B cell (primary cell): ENCODE measurements at regions not wholly inside any gene's neighbourhood (a gene's known extent, or its start where the extent isn't known, plus 50 kb on each side); places are given as distances from the start of the nearest gene placed in this dataset.

Source experiments
- ATAC-seq: fragments of 200-7000 bp; cut with Tn5 transposase; one replicate; pipeline ENCODE4 v1.10.0; 2021; ENCODE audit warnings: low read depth, mild to moderate bottlenecking, moderate number of reproducible peaks, moderate library complexity
- CTCF ChIA-PET: fragments of 350-600 bp; sonication (Branson Sonifier 250); formaldehyde crosslinking; loops from one replicate; lab custom pipeline; 2021; ENCODE audit warnings: antibody characterized with exemption, inconsistent platforms; lab: Charles Lee
- POLR2A ChIA-PET: fragments of 350-600 bp; sonication (Branson Sonifier 250); formaldehyde crosslinking; loops from one replicate; lab custom pipeline; 2021; ENCODE audit warnings: antibody characterized with exemption; lab: Charles Lee
- DNase-seq: peaks from one replicate; pipeline ENCODE4 v3.0.0; 2013
- H2AFZ ChIP-seq: 2 replicates; pipeline ENCODE4 v1.6.1; 2012; ENCODE audit warnings: mild to moderate bottlenecking, low read depth, low read length; ENCODE audit not compliant: insufficient read depth, poor library complexity, severe bottlenecking
- H3K27ac ChIP-seq, 2 donors: 1 replicate in 1 of 2; 2 replicates in 1 of 2; pipeline ENCODE4 v1.5.1; 2012 to 2013; ENCODE audit warnings: low read length in 2 of 2, mild to moderate bottlenecking in 2 of 2, moderate library complexity in 1 of 2
- H3K27me3 ChIP-seq, 4 experiments: fragments of 200-600 bp in 1 of 4; sonication (generic) in 1 of 4; replicated peaks in 1 of 4; 1 replicate in 2 of 4; 2 replicates in 2 of 4; pipeline versions ENCODE4 v1.6.1 to v1.7.0; 2013 to 2016; ENCODE audit warnings: low read length in 3 of 4, mild to moderate bottlenecking in 2 of 4, mixed read lengths in 1 of 4, moderate library complexity in 1 of 4; ENCODE audit not compliant: insufficient read depth in 4 of 4, control insufficient read depth in 3 of 4; ENCODE audit errors: control extremely low read depth in 1 of 4
- H3K36me3 ChIP-seq, 2 experiments: replicated peaks in 1 of 2; 1 replicate in 1 of 2; 2 replicates in 1 of 2; pipeline versions ENCODE4 v1.6.1 to v1.7.1; 2013; ENCODE audit warnings: low read length in 1 of 2; ENCODE audit not compliant: insufficient read depth in 2 of 2, control insufficient read depth in 1 of 2; ENCODE audit errors: control extremely low read depth in 1 of 2, extremely low read depth in 1 of 2
- H3K4me1 ChIP-seq, 2 donors: fragments of 200-600 bp in 1 of 2; sonication (generic) in 1 of 2; 1 replicate in 1 of 2; 2 replicates in 1 of 2; pipeline versions ENCODE4 v1.5.1 to v1.6.1; 2013 to 2017; ENCODE audit warnings: low read length in 2 of 2; ENCODE audit not compliant: control insufficient read depth in 2 of 2, insufficient read depth in 2 of 2
- H3K4me2 ChIP-seq: replicated peaks from 2 replicates; pipeline ENCODE3; 2012; ENCODE audit warnings: mild to moderate bottlenecking, low read depth, low read length; ENCODE audit not compliant: poor library complexity, severe bottlenecking
- H3K4me3 ChIP-seq, 5 experiments: fragments of 200-600 bp in 1 of 5; sonication (generic) in 1 of 5; 1 replicate in 3 of 5; 2 replicates in 2 of 5; pipeline versions ENCODE4 v1.5.1 to v1.7.0; 2011 to 2016; ENCODE audit warnings: low read length in 4 of 5, mild to moderate bottlenecking in 4 of 5, low read depth in 2 of 5, control low read depth in 1 of 5, moderate library complexity in 1 of 5; ENCODE audit not compliant: insufficient read depth in 1 of 5; ENCODE audit errors: control extremely low read depth in 1 of 5, extremely low read depth in 1 of 5
- H3K79me2 ChIP-seq: fragments of 200-600 bp; sonication (generic); one replicate; pipeline ENCODE4 v1.6.0; 2016; ENCODE audit warnings: low read length; ENCODE audit not compliant: control insufficient read depth, insufficient read depth
- H3K9ac ChIP-seq: fragments of 200-600 bp; sonication (generic); 2 replicates; pipeline ENCODE4 v1.6.1; 2017; ENCODE audit warnings: mild to moderate bottlenecking, low read length, moderate library complexity
- H3K9me3 ChIP-seq, 3 donors: one replicate each; pipeline versions ENCODE4 v1.6.1 to v1.7.1; 2013; ENCODE audit warnings: low read length in 2 of 3; ENCODE audit not compliant: control insufficient read depth in 2 of 3, insufficient read depth in 1 of 3; ENCODE audit errors: control extremely low read depth in 1 of 3
- H4K20me1 ChIP-seq: 2 replicates; pipeline ENCODE4 v1.6.0; 2012; ENCODE audit warnings: mild to moderate bottlenecking, low read length; ENCODE audit not compliant: insufficient read depth, control insufficient read depth, poor library complexity, severe bottlenecking
- H3K27ac Mint-ChIP-seq: one replicate; pipeline ENCODE4 v1.8.0; 2021; ENCODE audit warnings: mixed read lengths
- H3K27me3 Mint-ChIP-seq: one replicate; pipeline ENCODE4 v1.8.0; 2021; ENCODE audit warnings: mixed read lengths
- H3K4me1 Mint-ChIP-seq: one replicate; pipeline ENCODE4 v1.8.0; 2021; ENCODE audit warnings: mixed read lengths
- H3K4me3 Mint-ChIP-seq: one replicate; pipeline ENCODE4 v1.8.0; 2021; ENCODE audit warnings: mixed read lengths
- H3K9me3 Mint-ChIP-seq: one replicate; pipeline ENCODE4 v1.8.0; 2022; ENCODE audit warnings: mixed read lengths; ENCODE audit not compliant: insufficient read depth
- EZH2 ChIP-seq: IDR thresholded peaks from 2 replicates; pipeline ENCODE4 v1.6.1; 2012; ENCODE audit warnings: borderline replicate concordance, low read depth, mild to moderate bottlenecking, moderate library complexity, low read length; ENCODE audit not compliant: insufficient read depth, poor library complexity, severe bottlenecking
- WGBS: methylation state at CpG from one replicate; pipeline ENCODE4 v1.1.5; 2013; ENCODE audit warnings: missing lambda C conversion rate; ENCODE audit not compliant: insufficient coverage; 5-methylcytosine and 5-hydroxymethylcytosine counted together
- intact Hi-C: fragments of 100-400 bp; cut with micrococcal nuclease; formaldehyde crosslinking; loops from one replicate; pipeline ENCODE4 v1.10.0; 2022
- TF ChIP-seq, protein P1 (sequence below): fragments of 200-600 bp; IDR thresholded peaks from one replicate; pipeline ENCODE4 v1.8.0; 2022; ENCODE audit warnings: antibody characterized with exemption, mild to moderate bottlenecking

DNA sequence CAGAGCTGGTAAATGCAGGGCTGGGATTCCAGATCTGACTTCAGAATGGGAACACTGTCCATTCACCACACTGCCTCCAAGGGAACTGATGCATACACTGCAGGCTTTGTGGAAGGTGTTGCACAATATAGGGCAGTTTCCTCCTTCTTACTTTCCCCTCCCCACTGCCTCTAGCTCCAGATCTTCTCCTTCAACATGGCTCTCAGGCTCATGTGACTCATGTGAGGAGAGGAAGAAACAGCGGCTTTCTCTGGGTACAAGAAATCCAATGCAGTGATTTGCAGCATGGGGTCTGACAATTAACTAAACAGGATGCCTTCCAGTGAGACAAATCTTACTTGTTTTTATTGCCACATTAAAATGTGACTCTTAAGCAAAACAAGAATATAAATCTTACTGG is 447.6 kb upstream of the CCDC196 start:
- Histone ChIP-seq H3K36me3 (no peaks in the 10 kb centered on the region), H3K9me3 (no peaks in the 10 kb centered on the region), H2AFZ (no peak overlapping the region), H3K4me2 (no peak overlapping the region), H3K4me3 (no peak overlapping the region), H3K9ac (no peak overlapping the region), H4K20me1 (no peaks in the 10 kb centered on the region), H3K79me2 (no peaks in the 10 kb centered on the region), H3K27me3 (peaks cover 0 to 5% (median 0%) of the 10 kb centered on the region in 4 experiments), H3K27ac (no peak overlapping the region), H3K4me1 (no peaks in the 10 kb centered on the region)
- CTCF ChIA-PET, result no interaction called here
- ATAC-seq (no peak), DNase-seq (no peak)
- Mint-ChIP-seq H3K4me3 (no peak overlapping the region), H3K9me3 (no peaks in the 10 kb centered on the region), H3K27me3 (peaks cover 36% of the 10 kb centered on the region), H3K4me1 (peaks cover 2% of the 10 kb centered on the region), H3K27ac (no peak overlapping the region)
- POLR2A ChIA-PET, result no interaction called here
- no CpG with 5 or more reads among the region's 1 CpG for WGBS
- intact Hi-C loops, result no loop called here
- TF ChIP-seq, protein P1, sequence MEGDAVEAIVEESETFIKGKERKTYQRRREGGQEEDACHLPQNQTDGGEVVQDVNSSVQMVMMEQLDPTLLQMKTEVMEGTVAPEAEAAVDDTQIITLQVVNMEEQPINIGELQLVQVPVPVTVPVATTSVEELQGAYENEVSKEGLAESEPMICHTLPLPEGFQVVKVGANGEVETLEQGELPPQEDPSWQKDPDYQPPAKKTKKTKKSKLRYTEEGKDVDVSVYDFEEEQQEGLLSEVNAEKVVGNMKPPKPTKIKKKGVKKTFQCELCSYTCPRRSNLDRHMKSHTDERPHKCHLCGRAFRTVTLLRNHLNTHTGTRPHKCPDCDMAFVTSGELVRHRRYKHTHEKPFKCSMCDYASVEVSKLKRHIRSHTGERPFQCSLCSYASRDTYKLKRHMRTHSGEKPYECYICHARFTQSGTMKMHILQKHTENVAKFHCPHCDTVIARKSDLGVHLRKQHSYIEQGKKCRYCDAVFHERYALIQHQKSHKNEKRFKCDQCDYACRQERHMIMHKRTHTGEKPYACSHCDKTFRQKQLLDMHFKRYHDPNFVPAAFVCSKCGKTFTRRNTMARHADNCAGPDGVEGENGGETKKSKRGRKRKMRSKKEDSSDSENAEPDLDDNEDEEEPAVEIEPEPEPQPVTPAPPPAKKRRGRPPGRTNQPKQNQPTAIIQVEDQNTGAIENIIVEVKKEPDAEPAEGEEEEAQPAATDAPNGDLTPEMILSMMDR, result no peak
- TF ChIP-seq EZH2, result no peak

GRCh38 chr14:66039495-66039894 is 446.7 kb upstream of the CCDC196 start:
- CTCF ChIA-PET, result no interaction called here
- no peaks in the 10 kb centered on the region for H4K20me1 ChIP-seq
- peaks cover 29% of the 10 kb centered on the region for H3K27me3 Mint-ChIP-seq
- H3K4me3 ChIP-seq, result no peak overlapping the region
- H3K4me3 Mint-ChIP-seq, result no peak overlapping the region
- no peaks in the 10 kb centered on the region for H3K4me1 ChIP-seq
- no peak overlapping the region for H3K27ac ChIP-seq
- TF ChIP-seq, protein P1, result no peak
- no peak for TF ChIP-seq EZH2
- ATAC-seq (no peak), DNase-seq (no peak)
- no peak overlapping the region for H3K4me2 ChIP-seq
- H3K9me3 ChIP-seq, result no peaks in the 10 kb centered on the region
- no peak overlapping the region for H3K27ac Mint-ChIP-seq
- no peaks in the 10 kb centered on the region for H3K36me3 ChIP-seq
- H3K9ac ChIP-seq, result no peak overlapping the region
- POLR2A ChIA-PET, result no interaction called here
- H3K79me2 ChIP-seq, result no peaks in the 10 kb centered on the region
- intact Hi-C loops, result no loop called here
- no peaks in the 10 kb centered on the region for H3K27me3 ChIP-seq
- H2AFZ ChIP-seq, result no peak overlapping the region
- peaks cover 2% of the 10 kb centered on the region for H3K4me1 Mint-ChIP-seq
- no peaks in the 10 kb centered on the region for H3K9me3 Mint-ChIP-seq
